ENCODE measurements at regions not wholly inside any gene's neighbourhood (a gene's known extent, or its start where the extent isn't known, plus 50 kb on each side); places are given as distances from the start of the nearest gene placed in this dataset.

DNA sequence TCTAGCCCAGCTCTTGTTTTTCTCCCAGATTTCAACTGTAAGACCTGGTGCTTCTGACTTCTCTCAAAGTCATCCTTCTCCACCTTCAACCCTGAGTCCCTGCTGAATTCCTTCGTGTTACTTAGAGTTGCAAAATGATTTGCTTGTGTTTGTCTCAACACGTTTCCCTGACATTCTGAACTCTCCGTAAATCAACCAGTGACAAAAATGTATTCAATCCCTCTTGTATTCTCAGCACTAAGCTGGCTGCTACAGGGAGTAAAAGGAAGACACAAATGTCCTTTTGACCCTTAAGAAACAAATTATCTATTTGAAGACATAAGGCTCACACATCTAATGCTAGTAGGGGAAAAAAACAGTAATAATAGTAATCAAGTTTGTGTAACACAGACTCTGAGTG, 514.0 kb upstream of the TMPO start:
- DNase-seq (ENCODE audit: low read depth in 1 of 2, low spot score in 1 of 2): no peak
- H3K4me3 ChIP-seq (replicated peaks; ENCODE audit: insufficient read depth, low read length): no peak overlapping the region
- H3K27ac ChIP-seq (replicated peaks): no peak overlapping the region
- H3K27me3 ChIP-seq (ENCODE audit: insufficient read depth, poor library complexity, severe bottlenecking): no peaks in the 10 kb centered on the region
- TF ChIP-seq GABPA (IDR thresholded peaks at IDR 0.05; ENCODE audit: low read depth) (no peak), POLR2AphosphoS5 (IDR thresholded peaks at IDR 0.05; ENCODE audit: low read depth) (no peak), SPI1 (IDR thresholded peaks at IDR 0.05; ENCODE audit: borderline replicate concordance, low read depth) (no peak), REST (IDR thresholded peaks at IDR 0.05; ENCODE audit: insufficient replicate concordance, low read depth) (no peak)
- TF ChIP-seq, protein P1, sequence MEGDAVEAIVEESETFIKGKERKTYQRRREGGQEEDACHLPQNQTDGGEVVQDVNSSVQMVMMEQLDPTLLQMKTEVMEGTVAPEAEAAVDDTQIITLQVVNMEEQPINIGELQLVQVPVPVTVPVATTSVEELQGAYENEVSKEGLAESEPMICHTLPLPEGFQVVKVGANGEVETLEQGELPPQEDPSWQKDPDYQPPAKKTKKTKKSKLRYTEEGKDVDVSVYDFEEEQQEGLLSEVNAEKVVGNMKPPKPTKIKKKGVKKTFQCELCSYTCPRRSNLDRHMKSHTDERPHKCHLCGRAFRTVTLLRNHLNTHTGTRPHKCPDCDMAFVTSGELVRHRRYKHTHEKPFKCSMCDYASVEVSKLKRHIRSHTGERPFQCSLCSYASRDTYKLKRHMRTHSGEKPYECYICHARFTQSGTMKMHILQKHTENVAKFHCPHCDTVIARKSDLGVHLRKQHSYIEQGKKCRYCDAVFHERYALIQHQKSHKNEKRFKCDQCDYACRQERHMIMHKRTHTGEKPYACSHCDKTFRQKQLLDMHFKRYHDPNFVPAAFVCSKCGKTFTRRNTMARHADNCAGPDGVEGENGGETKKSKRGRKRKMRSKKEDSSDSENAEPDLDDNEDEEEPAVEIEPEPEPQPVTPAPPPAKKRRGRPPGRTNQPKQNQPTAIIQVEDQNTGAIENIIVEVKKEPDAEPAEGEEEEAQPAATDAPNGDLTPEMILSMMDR (IDR thresholded peaks at IDR 0.05; ENCODE audit: insufficient read depth, low read length): no peak

- H3K4me3 ChIP-seq (replicated peaks; ENCODE audit: insufficient read depth, low read length): no peak overlapping the region
- TF ChIP-seq GABPA (IDR thresholded peaks at IDR 0.05; ENCODE audit: low read depth): no peak
- TF ChIP-seq REST (IDR thresholded peaks at IDR 0.05; ENCODE audit: insufficient replicate concordance, low read depth): no peak
- TF ChIP-seq, protein P1 (IDR thresholded peaks at IDR 0.05; ENCODE audit: insufficient read depth, low read length): peak; percentile 30
- TF ChIP-seq POLR2AphosphoS5 (IDR thresholded peaks at IDR 0.05; ENCODE audit: low read depth): no peak
- H3K27ac ChIP-seq (replicated peaks): no peak overlapping the region
- peak in 1 of 2 experiments; percentile 48 for DNase-seq (ENCODE audit: low read depth in 1 of 2, low spot score in 1 of 2)
- H3K27me3 ChIP-seq (ENCODE audit: insufficient read depth, poor library complexity, severe bottlenecking): no peaks in the 10 kb centered on the region
These were observed 512.4 kb upstream of the TMPO start for GRCh38 chr12:98002887-98003493.

DNA sequence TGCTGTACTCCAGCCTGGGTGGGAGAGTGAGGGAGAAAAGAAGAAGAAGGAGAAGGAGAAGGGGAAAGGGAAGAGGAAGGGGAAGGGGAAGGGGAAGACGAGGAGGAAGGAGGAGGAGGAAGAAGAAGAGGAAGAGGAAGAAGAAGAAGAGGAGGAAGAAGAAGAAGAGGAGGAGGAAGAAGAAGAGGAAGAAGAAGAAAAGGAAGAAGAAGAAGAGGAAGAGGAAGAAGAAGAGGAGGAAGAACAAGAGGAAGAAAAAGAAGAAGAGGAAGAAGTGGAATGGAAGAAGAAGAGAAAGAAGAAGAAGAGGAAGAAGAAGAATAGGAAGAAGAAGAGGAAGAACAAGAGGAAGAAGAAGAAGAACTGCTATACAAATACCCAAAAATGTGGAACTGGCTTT, 507.4 kb upstream of the TMPO start:
- Histone ChIP-seq H3K27ac (replicated peaks) (no peak overlapping the region), H3K4me3 (replicated peaks; ENCODE audit: insufficient read depth, low read length) (no peak overlapping the region), H3K27me3 (ENCODE audit: insufficient read depth, poor library complexity, severe bottlenecking) (no peaks in the 10 kb centered on the region)
- TF ChIP-seq, protein P1 (IDR thresholded peaks at IDR 0.05; ENCODE audit: insufficient read depth, low read length): no peak
- TF ChIP-seq SPI1 (IDR thresholded peaks at IDR 0.05; ENCODE audit: borderline replicate concordance, low read depth): no peak
- no peak for TF ChIP-seq REST (IDR thresholded peaks at IDR 0.05; ENCODE audit: insufficient replicate concordance, low read depth)
- no peak for TF ChIP-seq POLR2AphosphoS5 (IDR thresholded peaks at IDR 0.05; ENCODE audit: low read depth)
- no peak for TF ChIP-seq GABPA (IDR thresholded peaks at IDR 0.05; ENCODE audit: low read depth)
- no peak for DNase-seq (ENCODE audit: low read depth in 1 of 2, low spot score in 1 of 2)

All from HL-60 (cell line).